ENCODE measurements at regions not wholly inside any gene's neighbourhood (a gene's known extent, or its start where the extent isn't known, plus 50 kb on each side); places are given as distances from the start of the nearest gene placed in this dataset.

DNA sequence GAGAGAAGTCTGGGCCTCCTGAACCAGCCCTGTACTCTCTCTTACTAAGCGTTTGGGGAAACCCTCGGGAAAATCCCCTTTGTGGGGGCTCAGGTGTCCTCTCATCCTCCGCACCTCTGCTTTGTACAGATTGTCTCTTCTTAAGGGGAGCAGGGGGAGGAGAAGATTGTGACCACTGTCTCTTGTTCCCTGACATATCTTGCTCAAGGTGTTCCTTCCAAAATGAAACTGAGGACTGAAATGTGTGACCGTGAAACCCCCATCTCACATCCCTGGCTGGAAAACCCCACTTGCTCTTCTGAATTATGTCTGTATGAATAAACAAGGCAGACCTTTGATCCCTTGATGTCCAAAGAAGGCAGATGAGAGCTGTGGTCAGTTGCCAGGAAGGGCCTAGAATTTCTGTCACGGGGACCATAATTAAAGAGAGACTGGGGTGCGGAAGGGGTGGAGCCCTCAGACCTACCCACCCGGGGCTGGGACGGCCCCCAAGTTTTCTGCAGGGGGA lies 369.8 kb downstream of the AACS start:
- DNase-seq (ENCODE audit: low read depth in 2 of 2), result no peak
- no peak overlapping the region for H3K4me3 ChIP-seq (replicated peaks in 1 of 2; ENCODE audit: low read depth in 2 of 2, low read length in 2 of 2)
- TF ChIP-seq, protein P1, sequence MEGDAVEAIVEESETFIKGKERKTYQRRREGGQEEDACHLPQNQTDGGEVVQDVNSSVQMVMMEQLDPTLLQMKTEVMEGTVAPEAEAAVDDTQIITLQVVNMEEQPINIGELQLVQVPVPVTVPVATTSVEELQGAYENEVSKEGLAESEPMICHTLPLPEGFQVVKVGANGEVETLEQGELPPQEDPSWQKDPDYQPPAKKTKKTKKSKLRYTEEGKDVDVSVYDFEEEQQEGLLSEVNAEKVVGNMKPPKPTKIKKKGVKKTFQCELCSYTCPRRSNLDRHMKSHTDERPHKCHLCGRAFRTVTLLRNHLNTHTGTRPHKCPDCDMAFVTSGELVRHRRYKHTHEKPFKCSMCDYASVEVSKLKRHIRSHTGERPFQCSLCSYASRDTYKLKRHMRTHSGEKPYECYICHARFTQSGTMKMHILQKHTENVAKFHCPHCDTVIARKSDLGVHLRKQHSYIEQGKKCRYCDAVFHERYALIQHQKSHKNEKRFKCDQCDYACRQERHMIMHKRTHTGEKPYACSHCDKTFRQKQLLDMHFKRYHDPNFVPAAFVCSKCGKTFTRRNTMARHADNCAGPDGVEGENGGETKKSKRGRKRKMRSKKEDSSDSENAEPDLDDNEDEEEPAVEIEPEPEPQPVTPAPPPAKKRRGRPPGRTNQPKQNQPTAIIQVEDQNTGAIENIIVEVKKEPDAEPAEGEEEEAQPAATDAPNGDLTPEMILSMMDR (IDR thresholded peaks at IDR 0.05; ENCODE audit: low read depth, low read length), result no peak

DNA sequence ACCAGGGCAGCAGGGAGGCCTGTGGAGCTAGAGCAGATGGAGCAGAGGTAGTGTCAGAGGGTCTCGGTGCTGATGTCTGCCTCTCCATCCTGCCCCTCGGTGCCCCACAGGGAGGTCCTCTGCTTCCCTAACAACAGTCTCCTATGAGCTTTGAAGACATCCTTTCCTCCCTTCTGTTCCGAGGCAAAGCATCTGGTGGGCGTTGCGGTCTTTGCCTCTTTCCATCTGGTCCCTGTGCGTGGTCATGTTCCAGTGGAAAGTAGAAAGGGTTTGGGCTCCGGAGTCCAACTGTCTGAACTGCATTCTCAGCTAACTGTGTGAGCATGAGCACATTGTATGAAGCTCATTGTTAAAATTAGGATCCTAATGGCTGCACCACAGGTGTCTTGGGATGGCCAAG lies 370.6 kb downstream of the AACS start:
- DNase-seq (ENCODE audit: low read depth in 2 of 2), result no peak
- TF ChIP-seq, protein P1 (IDR thresholded peaks at IDR 0.05; ENCODE audit: low read depth, low read length), result no peak
- no peak overlapping the region for H3K4me3 ChIP-seq (replicated peaks in 1 of 2; ENCODE audit: low read depth in 2 of 2, low read length in 2 of 2)

DNA sequence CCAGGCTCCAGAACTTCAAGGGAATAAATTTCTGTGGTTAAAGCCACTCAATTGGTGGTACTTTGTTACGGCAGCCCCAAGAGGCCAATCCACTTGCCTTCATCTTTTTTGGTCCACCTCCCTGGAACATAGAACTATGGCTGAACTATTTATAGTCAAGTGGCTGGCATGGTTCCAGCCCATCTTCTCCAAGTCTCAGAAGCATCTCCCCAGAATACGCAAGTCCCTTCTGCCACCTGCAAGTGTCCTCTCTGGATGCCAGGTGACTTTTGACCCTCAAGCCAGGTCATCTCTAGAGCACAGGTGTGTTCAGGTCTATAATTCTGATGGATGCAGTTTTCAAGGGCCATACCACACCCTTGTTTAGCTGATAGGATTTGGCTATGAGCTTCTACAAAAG lies 371.5 kb downstream of the AACS start:
- TF ChIP-seq, protein P1 (IDR thresholded peaks at IDR 0.05; ENCODE audit: low read depth, low read length), result no peak
- no peak for DNase-seq (ENCODE audit: low read depth in 2 of 2)
- H3K4me3 ChIP-seq (replicated peaks in 1 of 2; ENCODE audit: low read depth in 2 of 2, low read length in 2 of 2), result no peak overlapping the region

DNA sequence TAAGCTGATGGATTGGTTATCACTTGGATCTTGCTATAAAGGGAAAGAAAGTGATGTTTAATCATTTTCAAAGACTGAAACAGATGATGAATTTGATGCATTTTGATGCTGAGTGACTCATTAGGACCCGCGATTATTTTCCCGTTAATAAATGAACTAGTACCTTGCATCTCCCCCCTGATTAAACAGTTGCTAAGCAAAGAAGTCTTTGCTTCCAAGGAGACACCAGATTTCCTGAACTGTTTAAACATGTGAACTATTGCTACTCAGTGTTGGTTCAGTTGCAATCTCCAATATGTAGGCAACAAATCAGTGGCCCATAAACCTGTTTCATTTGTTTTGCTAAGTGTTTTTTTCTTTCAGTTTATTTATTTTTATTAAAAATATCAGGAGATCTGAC lies 375.2 kb downstream of the AACS start:
- no peak overlapping the region for H3K4me3 ChIP-seq (replicated peaks in 1 of 2; ENCODE audit: low read depth in 2 of 2, low read length in 2 of 2)
- no peak for DNase-seq (ENCODE audit: low read depth in 2 of 2)
- TF ChIP-seq, protein P1 (IDR thresholded peaks at IDR 0.05; ENCODE audit: low read depth, low read length), result no peak

DNA sequence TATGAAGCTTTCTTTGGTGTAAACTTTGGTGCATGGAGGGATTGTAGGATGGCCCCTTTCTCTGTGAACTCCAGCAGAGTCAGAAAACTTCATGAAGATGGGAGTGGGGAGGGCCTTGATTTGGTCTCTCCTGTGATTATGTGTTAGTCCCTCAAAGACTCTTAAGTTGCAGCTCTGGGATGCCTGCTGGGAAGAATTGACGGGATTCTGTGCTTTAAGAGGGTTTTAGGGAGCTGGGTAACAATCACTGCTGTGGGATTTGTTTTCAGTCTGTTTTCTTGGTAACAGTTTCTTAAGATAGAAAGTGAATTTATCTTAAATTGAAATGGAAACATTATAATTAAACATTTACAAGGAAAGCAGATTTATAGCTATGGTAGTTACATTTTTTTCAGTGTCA lies 378.1 kb downstream of the AACS start:
- DNase-seq (ENCODE audit: low read depth in 2 of 2), result no peak
- H3K4me3 ChIP-seq (replicated peaks in 1 of 2; ENCODE audit: low read depth in 2 of 2, low read length in 2 of 2), result no peak overlapping the region
- TF ChIP-seq, protein P1 (IDR thresholded peaks at IDR 0.05; ENCODE audit: low read depth, low read length), result no peak

DNA sequence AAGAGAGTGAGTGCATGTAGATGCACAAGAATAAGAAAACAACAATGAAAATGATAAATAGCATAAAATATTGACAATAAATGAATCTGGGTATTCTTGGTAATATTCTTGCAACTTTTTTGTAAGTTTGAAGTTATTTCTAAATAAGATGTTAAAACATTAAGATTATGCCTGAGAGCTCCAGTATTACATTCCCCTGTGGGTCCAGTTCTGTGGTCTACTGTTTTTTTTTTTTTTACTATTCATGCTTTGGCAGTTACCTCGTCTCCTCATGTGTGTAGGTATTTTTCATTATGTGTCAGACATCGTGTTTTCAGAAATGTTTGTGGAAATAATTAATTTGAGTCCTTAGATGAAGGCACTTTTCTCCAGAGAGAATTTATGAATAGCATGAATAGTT lies 386.2 kb downstream of the AACS start:
- no peak for DNase-seq (ENCODE audit: low read depth in 2 of 2)
- no peak overlapping the region for H3K4me3 ChIP-seq (replicated peaks in 1 of 2; ENCODE audit: low read depth in 2 of 2, low read length in 2 of 2)
- TF ChIP-seq, protein P1 (IDR thresholded peaks at IDR 0.05; ENCODE audit: low read depth, low read length), result no peak

DNA sequence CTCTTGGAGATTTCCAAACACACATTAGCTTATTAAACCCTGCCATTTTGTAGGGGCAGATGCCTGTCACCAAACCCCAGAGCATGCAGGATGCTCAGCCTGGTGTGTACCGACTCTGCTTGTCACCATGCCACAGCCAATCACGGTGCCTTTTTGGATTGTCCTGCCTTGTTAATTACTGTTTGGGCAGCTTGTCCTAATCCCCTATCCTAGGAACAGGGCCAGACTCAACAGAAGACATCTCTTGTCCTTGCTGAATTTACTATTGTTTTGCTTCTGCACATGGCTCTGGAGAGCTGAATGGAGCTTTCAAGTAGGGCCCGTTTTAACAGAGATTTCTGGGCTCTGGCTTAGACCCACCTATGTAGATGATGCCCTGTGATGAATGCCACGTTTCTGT lies 388.5 kb downstream of the AACS start:
- no peak overlapping the region for H3K4me3 ChIP-seq (replicated peaks in 1 of 2; ENCODE audit: low read depth in 2 of 2, low read length in 2 of 2)
- TF ChIP-seq, protein P1 (IDR thresholded peaks at IDR 0.05; ENCODE audit: low read depth, low read length), result no peak

More for the DNA sequence above, 388.5 kb downstream of the AACS start:
- DNase-seq (ENCODE audit: low read depth in 2 of 2), result no peak

All from cardiac fibroblast (primary cell).